ENCODE measurements at regions not wholly inside any gene's neighbourhood (a gene's known extent, or its start where the extent isn't known, plus 50 kb on each side); places are given as distances from the start of the nearest gene placed in this dataset.

GRCh38 chr6:156175433-156175832 lies 601.7 kb upstream of the ARID1B start:
- no peak for DNase-seq

- no peak for DNase-seq
These were observed 602.9 kb upstream of the ARID1B start for GRCh38 chr6:156174031-156174890.

GRCh38 chr6:156169371-156169770 lies 607.8 kb upstream of the ARID1B start:
- no peak for DNase-seq

- DNase-seq: no peak
These were observed 609.5 kb upstream of the ARID1B start for GRCh38 chr6:156167625-156168071.

GRCh38 chr6:156167016-156167624 lies 610.1 kb upstream of the ARID1B start:
- DNase-seq: no peak

GRCh38 chr6:156166093-156166492 lies 611.1 kb upstream of the ARID1B start:
- no peak for DNase-seq

GRCh38 chr6:156164701-156165452 lies 612.3 kb upstream of the ARID1B start:
- no peak for DNase-seq

GRCh38 chr6:156163311-156163710 lies 613.9 kb upstream of the ARID1B start:
- DNase-seq: no peak

GRCh38 chr6:156161471-156161870 lies 615.7 kb upstream of the ARID1B start:
- no peak for DNase-seq

- no peak for DNase-seq
These were observed 616.4 kb upstream of the ARID1B start for GRCh38 chr6:156160795-156161165.

GRCh38 chr6:156160007-156160794 lies 617.0 kb upstream of the ARID1B start:
- DNase-seq: no peak

GRCh38 chr6:156154896-156155295 lies 622.3 kb upstream of the ARID1B start:
- no peak for DNase-seq

GRCh38 chr6:156150391-156150790 lies 626.8 kb upstream of the ARID1B start:
- no peak for DNase-seq

GRCh38 chr6:156146891-156147290 lies 630.3 kb upstream of the ARID1B start:
- DNase-seq: no peak

- no peak for DNase-seq
These were observed 645.8 kb upstream of the ARID1B start for GRCh38 chr6:156131221-156131903.

GRCh38 chr6:156126535-156126934 lies 650.6 kb upstream of the ARID1B start:
- DNase-seq: no peak

GRCh38 chr6:156125844-156126243 lies 651.3 kb upstream of the ARID1B start:
- no peak for DNase-seq

- no peak for DNase-seq
These were observed 653.4 kb upstream of the ARID1B start for GRCh38 chr6:156123731-156124130.

GRCh38 chr6:156121973-156122372 lies 655.2 kb upstream of the ARID1B start:
- no peak for DNase-seq

- no peak for DNase-seq
These were observed 658.9 kb upstream of the NOX3 start for GRCh38 chr6:156114541-156114940.

- no peak for DNase-seq
These were observed 658.0 kb upstream of the NOX3 start for GRCh38 chr6:156113631-156114030.

- no peak for DNase-seq
These were observed 656.3 kb upstream of the NOX3 start for GRCh38 chr6:156111913-156112312.

Measured in NCI-H2081 treated with DMSO at 0.1 percent for 48 hours (cell line).